HG03457 (cell line): ENCODE measurements at regions not wholly inside any gene's neighbourhood (a gene's known extent, or its start where the extent isn't known, plus 50 kb on each side); places are given as distances from the start of the nearest gene placed in this dataset.
"Not testable (repeated sequence)": the region's sequence is repeated elsewhere in the genome, so short reads cannot be mapped to it uniquely, and the experiment has no call there.

Source experiments
- ATAC-seq: cut with Tn5 transposase; IDR thresholded peaks from one replicate; pipeline ENCODE4 v1.9.1; 2021; ENCODE audit warnings: moderate number of reproducible peaks; ENCODE audit not compliant: unreplicated experiment

DNA sequence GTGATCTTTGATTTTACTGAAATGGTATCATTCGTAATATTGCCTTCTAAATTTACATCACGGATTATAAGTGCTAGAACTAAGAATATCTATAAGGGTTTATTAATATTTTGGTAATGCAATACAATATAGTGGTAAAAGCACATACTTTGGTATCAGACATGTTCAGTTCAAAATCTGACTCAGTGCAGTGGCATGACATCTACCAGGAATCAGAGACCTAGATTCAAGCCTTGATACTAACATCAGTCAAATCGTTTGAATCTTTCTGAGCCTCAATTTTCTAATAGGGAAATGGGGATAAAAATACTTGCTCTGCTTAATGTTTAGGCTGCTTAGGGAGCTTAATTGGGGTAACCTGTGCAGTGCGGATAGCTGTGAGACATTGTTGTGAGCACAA is 488.0 kb downstream of the BCKDHB start:
- no peak for ATAC-seq

DNA sequence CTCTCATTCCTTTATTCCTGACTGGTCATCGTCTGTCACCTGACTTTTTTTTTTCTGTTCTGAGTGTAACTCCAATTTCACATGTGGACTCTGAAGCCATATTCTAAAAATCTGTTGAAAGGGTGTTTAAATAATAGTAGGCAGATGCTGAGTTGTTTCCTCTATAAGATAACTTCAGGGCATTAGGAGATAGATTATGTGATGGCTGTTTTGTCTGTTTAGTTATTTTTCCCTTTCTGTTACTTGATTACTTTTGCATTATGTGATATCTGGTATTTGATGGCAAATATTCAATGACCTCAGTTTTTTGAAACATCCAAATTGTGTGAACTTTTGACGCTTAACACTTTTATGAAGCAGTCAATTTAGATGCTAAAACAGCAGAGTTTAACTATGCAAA is 486.0 kb downstream of the BCKDHB start:
- ATAC-seq, result no peak

DNA sequence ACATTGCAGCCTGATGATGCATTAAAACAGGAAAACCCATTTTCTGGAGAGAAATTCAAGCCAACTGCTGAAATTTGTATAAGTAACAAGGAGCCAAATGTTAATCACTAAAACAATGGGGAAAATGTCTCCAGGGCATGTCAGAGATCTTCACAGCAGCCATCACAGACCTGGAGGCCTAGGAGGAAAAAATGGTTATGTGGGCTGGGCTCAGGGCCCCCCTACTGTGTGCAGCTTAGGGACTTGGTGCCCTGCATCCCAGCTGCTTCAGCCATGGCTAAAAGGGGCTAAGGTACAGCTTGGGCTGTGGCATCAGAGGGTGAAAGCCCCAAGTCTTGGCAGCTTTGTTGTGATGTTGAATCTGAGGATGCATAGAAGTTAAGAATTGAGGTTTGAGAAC is 479.8 kb downstream of the BCKDHB start:
- no peak for ATAC-seq

GRCh38 chr6:80579391-80580023 is 473.0 kb downstream of the BCKDHB start:
- no peak for ATAC-seq

DNA sequence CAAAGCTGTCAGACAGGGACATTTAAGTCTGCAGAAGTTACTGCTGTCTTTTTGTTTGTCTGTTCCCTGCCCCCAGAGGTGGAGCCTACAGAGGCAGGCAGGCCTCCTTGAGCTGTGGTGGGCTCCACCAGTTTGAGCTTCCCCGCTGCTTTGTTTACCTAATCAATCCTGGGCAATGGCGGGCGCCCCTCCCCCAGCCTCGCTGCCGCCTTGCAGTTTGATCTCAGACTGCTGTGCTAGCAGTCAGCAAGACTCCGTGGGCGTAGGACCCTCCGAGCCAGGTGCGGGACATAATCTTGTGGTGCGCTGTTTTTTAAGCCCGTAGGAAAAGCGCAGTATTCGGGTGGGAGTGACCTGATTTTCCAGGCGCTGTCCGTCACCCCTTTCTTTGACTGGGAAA is 466.8 kb downstream of the BCKDHB start:
- not testable (repeated sequence) for ATAC-seq

GRCh38 chr6:80566361-80566760 is 459.9 kb downstream of the BCKDHB start:
- no peak for ATAC-seq

DNA sequence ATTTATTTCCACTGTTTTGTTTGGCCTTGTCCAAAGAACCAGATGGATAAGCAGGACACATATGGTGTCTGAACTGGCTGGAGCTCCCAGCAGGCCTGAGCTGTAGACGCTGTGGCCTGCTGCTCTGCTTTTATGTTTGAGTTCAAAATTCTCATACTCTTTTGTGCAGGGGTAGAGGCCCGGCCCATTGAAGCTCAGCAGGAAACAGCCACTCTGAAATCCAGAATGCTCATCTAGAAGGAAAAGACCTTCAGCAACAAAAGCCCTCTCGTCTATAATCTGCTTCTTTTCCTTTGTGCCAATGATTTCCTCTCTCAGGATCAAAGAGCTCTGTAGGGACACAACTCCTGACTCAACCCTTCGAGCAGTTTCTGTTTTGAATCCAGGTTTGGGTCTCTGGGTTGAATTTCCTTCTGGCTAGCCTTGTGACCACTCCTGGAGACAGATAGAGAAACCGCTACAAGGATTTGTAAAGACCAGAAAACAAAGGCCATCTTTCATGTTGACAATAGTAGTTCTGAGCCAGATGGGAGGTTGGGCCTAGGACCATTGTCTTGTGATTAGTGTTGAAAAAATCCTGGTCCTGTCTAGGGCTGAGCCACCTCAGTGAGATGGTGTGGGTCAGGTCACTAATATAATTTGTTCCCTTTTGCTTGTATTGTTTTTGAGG is 446.7 kb downstream of the BCKDHB start:
- no peak for ATAC-seq

DNA sequence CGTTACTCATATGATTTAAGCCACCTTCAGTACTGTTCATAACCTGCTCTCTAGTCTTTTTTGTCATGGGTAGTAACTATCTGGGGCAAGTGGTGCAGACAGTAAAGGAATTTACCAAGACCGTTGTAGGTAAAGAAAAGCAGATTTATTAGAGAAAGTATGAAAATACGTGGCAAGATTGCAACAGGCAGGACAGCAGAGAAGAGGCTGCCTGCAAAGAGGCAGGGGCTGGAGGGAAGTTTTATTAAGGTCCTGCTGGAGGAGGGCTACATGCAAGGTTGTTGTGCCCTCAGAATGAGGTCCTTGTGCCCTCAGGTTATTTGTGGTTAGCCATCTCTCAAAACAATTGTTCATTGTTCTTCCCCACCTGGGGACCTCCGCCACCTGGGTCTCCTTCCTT is 444.3 kb downstream of the BCKDHB start:
- no peak for ATAC-seq

GRCh38 chr6:80550281-80550680 is 443.8 kb downstream of the BCKDHB start:
- no peak for ATAC-seq

- no peak for ATAC-seq
Observed at GRCh38 chr6:80548532-80548931, 442.1 kb downstream of the BCKDHB start.

DNA sequence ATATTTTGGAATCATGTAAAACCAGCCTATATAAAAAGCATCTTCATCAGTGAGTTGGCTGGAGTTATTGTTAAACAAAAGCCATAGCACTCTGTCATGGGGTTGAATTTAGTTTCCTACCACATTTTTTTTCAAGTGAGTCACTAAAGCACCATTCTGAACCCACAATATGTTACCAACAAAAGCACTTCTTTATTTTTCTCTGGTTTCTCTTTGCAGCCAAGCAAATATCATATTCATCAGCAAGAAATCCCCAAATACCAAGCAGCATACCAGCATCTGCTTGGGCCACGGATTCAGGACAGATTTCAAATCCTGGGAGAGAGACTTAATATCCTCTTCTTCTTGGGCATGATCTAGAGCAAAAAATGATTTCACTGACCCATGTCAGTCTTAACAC is 441.4 kb downstream of the BCKDHB start:
- ATAC-seq, result no peak

GRCh38 chr6:80544976-80545722 is 438.7 kb downstream of the BCKDHB start:
- no peak for ATAC-seq

DNA sequence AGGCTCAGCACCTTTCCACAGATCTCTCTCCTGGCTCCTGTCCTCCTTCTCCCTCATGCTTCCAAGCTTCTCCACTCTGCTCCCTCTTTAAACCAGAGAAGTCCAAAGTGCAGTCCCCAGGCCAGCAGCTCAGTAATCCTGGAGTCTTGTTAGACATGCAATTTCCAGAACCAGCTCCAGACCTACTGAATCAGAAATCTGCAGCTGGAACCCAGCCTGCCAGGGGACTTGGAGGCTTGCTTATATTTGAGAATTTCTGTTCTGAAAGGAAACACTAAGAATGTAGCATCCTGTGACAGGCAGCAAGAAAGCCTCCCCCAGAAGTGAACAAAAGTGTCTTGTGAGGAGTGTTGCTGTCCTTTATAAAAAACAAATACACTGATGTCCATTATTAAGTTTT is 438.1 kb downstream of the BCKDHB start:
- ATAC-seq, result no peak

GRCh38 chr6:80543598-80544222 is 437.2 kb downstream of the BCKDHB start:
- no peak for ATAC-seq

DNA sequence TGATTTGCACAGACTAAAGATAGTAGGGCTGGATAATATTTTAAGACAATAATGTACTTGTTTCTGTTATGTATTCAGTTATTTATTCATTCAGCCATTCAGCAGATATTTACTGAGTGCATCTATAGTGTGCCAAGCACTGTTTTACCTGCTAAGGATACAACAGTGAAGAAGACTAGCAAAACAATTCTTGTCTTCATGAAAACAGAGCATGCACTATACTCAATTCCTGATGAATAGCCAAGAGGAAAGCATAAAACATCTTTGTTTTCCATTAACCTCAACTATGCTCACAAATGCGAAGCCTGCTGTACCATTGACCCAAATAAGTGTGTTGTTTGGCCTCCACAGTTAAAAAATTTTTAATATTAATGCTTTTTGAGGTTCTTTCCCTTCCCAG is 436.7 kb downstream of the BCKDHB start:
- no peak for ATAC-seq

GRCh38 chr6:80541886-80542285 is 435.4 kb downstream of the BCKDHB start:
- ATAC-seq, result no peak

DNA sequence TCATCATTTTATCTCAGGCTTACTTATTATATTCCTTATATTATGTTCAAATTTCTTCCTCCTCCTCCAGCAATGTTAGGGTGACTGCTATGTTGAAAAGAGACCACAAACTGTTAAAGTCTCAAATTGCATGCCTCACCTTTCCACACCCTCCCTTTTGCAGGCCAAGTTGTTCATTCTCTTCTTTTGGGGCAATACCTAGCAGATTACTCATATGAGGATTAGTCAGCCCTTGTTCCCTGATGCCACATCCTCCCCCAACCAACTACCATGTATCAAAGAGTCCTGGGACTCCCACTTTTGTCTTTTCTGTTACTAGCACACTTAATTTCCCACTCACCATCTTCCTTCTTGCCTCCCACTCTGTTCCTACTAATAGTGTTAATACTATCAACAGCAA is 434.7 kb downstream of the BCKDHB start:
- ATAC-seq, result peak; percentile 48

DNA sequence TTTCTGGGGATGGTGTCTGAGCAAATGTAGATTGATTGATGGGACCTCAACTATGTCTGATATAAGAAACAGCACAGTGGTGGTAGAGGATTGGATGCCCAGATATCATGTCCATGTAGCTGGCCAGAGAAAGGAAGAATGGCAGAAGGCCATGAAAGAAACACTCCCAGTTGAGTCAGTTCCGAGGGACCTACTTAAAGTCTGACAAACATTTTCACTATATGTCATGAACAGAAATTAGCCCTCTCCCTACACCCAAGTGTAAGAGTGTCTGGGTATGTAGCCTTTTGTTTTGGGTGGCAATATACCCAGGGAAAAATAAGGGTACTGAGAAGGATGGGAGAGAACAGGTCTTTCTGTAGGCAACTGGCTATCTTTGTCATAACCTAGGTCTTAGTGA is 434.2 kb downstream of the BCKDHB start:
- ATAC-seq, result no peak

DNA sequence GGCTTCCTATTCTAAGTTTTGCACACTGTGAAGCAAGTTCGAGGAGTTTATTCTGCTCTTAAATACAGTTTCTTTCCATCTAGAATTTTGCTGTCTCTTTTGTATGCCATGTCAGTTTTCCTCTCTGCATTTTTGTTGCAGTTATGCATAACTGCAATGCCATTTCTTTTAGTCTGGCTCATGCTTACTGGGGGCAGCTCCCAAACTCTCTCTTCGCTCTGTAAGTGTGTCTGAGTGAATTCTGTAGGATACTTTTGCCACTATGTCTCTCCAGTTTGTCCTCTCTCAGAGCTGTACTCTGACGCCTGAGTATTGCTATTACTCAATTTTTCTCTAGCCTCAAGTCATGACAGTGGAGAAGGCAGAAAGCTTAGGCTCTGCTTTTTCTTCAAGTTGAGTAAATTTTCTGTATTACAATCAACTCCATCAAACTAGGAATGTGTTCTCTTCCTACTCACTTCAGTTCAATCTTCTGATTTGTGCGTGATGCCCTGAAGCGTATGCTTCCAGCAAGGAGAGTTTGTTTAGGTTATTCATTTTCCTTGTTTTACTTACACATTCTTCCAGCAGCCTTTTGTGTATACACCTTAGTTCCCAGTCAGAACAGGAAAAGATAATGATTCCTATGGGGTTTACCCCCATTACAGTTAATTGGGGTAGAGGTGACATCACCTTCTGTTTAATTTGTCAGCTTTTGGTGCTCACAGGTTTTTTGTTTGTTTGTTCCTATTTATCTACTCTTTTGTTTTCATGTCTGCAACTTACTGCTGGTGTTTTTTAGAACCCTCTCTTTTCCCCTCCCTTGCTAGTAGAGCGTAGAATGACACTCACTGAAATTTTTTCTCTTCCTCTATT is 430.9 kb downstream of the BCKDHB start:
- no peak for ATAC-seq

DNA sequence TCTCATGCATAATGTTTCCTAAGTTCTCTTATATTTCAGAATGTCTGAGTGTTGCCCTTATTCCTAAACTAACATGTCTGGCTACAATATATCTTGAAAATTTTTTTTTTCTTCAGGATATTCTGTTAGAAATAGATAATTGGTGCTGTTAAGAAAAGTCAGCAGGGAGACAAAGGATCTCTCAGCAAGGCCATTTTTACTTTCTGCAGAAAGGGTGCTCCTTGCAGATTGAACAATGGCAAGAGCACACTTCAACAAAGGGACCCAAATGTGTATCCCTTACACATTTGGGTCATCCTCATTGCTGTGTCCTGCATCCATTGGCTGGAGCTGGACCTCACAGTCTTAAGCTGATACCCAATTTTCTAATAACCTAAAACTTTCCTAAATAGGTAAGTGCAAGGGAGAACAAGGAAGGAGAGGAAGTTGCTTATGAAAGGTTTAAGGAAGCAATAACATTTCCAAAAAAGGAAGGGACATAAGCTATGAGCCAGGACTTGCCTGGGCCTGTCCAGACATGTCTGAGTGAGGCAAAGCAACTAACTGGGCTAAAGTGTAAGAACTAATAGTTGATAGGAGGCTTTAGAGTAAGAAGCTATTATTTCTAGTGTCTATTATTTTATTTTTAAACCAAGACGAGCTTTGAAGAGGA is 429.6 kb downstream of the BCKDHB start:
- ATAC-seq, result no peak
